ENCODE measurements at regions not wholly inside any gene's neighbourhood (a gene's known extent, or its start where the extent isn't known, plus 50 kb on each side); places are given as distances from the start of the nearest gene placed in this dataset.

DNA sequence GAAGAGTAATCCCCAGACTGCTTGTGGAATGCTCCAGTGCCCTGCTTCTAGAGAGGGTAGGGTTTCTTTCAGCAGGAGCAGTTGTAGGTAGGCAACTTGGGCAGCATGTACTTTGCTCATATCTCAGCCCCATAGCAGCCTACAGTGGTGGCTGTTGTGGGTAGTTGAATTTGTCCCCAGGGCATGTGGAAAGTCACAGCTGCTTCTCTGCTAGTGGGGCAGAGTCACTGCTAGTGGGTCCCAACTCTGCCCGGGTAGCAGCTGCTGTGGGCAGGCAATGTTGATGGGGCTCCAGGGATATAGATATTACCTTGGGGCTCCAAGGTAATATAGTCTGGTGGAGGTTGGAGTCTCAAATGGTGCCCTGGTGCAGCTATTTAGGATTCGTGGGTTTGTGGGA, 174.5 kb downstream of the OTOL1 start:
- TF ChIP-seq POLR2A (IDR thresholded peaks at IDR 0.05; ENCODE audit: insufficient read depth in 1 of 2, low read depth in 2 of 2, low read length in 2 of 2), result no peak
- TF ChIP-seq GZF1 (CRISPR knock-in tag; IDR thresholded peaks at IDR 0.05), result no peak
- no peak for TF ChIP-seq ZNF160 (CRISPR knock-in tag; IDR thresholded peaks at IDR 0.05)
- TF ChIP-seq, protein P1, sequence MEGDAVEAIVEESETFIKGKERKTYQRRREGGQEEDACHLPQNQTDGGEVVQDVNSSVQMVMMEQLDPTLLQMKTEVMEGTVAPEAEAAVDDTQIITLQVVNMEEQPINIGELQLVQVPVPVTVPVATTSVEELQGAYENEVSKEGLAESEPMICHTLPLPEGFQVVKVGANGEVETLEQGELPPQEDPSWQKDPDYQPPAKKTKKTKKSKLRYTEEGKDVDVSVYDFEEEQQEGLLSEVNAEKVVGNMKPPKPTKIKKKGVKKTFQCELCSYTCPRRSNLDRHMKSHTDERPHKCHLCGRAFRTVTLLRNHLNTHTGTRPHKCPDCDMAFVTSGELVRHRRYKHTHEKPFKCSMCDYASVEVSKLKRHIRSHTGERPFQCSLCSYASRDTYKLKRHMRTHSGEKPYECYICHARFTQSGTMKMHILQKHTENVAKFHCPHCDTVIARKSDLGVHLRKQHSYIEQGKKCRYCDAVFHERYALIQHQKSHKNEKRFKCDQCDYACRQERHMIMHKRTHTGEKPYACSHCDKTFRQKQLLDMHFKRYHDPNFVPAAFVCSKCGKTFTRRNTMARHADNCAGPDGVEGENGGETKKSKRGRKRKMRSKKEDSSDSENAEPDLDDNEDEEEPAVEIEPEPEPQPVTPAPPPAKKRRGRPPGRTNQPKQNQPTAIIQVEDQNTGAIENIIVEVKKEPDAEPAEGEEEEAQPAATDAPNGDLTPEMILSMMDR (CRISPR knock-in tag; IDR thresholded peaks at IDR 0.05), result no peak
- TF ChIP-seq MAFG (CRISPR knock-in tag; IDR thresholded peaks at IDR 0.05), result no peak
- no peak for TF ChIP-seq ZNF207 (IDR thresholded peaks at IDR 0.05; ENCODE audit: borderline replicate concordance)
- no peak for TF ChIP-seq PAX8 (CRISPR knock-in tag; IDR thresholded peaks at IDR 0.05; ENCODE audit: borderline replicate concordance)
- no peak for TF ChIP-seq KLF9 (CRISPR knock-in tag; IDR thresholded peaks at IDR 0.05; ENCODE audit: low read depth)
- TF ChIP-seq MAFK (conservative IDR thresholded peaks at IDR 0.05 in 1 of 2, IDR thresholded peaks at IDR 0.05 in 1 of 2; ENCODE audit: low read length in 2 of 2), result no peak
- no peak for TF ChIP-seq ZNF501 (CRISPR knock-in tag; IDR thresholded peaks at IDR 0.05)
- TF ChIP-seq EZH2 (conservative IDR thresholded peaks at IDR 0.05; ENCODE audit: low read depth, low read length), result no peak
- no peak for TF ChIP-seq ASH2L (IDR thresholded peaks at IDR 0.05; ENCODE audit: insufficient read length, low read depth, low read length)

All from HepG2 (cell line).